Testis (tissue), 2 donors: ENCODE measurements at regions not wholly inside any gene's neighbourhood (a gene's known extent, or its start where the extent isn't known, plus 50 kb on each side); places are given as distances from the start of the nearest gene placed in this dataset.

Experiments
- DNase-seq: peaks from one replicate; pipeline ENCODE4 v3.0.0-alpha.2; 2019
- H3K27ac ChIP-seq, 2 donors: fragments of 200-600 bp; sonication (generic); one replicate each; pipeline ENCODE4 v1.5.1; 2019
- H3K27me3 ChIP-seq: fragments of 200-600 bp; sonication (generic); one replicate; pipeline ENCODE4 v1.5.1; 2019
- H3K36me3 ChIP-seq: fragments of 200-600 bp; sonication (generic); one replicate; pipeline ENCODE4 v1.5.1; 2017; ENCODE audit warnings: low read depth; ENCODE audit errors: missing control alignments
- H3K4me1 ChIP-seq: fragments of 200-600 bp; sonication (generic); one replicate; pipeline ENCODE4 v1.5.1; 2019
- H3K4me3 ChIP-seq, 2 donors: fragments of 200-600 bp; sonication (generic); one replicate each; pipeline ENCODE4 v1.5.1; 2017 to 2019
- H3K9me3 ChIP-seq: fragments of 200-600 bp; sonication (generic); one replicate; pipeline ENCODE4 v1.5.1; 2017
- POLR2A ChIP-seq: fragments of 450-650 bp; IDR thresholded peaks from one replicate; pipeline ENCODE4 v1.6.1; 2017; ENCODE audit warnings: antibody characterized with exemption, mild to moderate bottlenecking, moderate library complexity
- WGBS, 2 donors: methylation state at CpG; one replicate each; pipeline ENCODE4 v1.1.5; 2018; 5-methylcytosine and 5-hydroxymethylcytosine counted together
- intact Hi-C: fragments of 100-400 bp; cut with DNase I; formaldehyde crosslinking; loops from one replicate; pipeline ENCODE4 v1.15.1; 2023; ENCODE audit warnings: low total_unique reads
- TF ChIP-seq, protein P1 (sequence below), 3 experiments: fragments of 450-650 bp in 2 of 3; fragments of 200-600 bp in 1 of 3; sonication (generic) in 1 of 3; IDR thresholded peaks; one replicate each; pipeline ENCODE4 v1.5.1; 2016 to 2019; ENCODE audit warnings: antibody characterized with exemption in 3 of 3, mild to moderate bottlenecking in 2 of 3, moderate library complexity in 1 of 3

GRCh38 chr16:51040637-51041036, 110.4 kb downstream of the SALL1 start:
- DNase-seq = no peak
- no peaks in the 10 kb centered on the region for H3K4me1 ChIP-seq
- H3K27me3 ChIP-seq = no peaks in the 10 kb centered on the region
- intact Hi-C loops = no loop called here
- no peaks in the 10 kb centered on the region for H3K36me3 ChIP-seq
- TF ChIP-seq POLR2A = no peak
- TF ChIP-seq, protein P1, sequence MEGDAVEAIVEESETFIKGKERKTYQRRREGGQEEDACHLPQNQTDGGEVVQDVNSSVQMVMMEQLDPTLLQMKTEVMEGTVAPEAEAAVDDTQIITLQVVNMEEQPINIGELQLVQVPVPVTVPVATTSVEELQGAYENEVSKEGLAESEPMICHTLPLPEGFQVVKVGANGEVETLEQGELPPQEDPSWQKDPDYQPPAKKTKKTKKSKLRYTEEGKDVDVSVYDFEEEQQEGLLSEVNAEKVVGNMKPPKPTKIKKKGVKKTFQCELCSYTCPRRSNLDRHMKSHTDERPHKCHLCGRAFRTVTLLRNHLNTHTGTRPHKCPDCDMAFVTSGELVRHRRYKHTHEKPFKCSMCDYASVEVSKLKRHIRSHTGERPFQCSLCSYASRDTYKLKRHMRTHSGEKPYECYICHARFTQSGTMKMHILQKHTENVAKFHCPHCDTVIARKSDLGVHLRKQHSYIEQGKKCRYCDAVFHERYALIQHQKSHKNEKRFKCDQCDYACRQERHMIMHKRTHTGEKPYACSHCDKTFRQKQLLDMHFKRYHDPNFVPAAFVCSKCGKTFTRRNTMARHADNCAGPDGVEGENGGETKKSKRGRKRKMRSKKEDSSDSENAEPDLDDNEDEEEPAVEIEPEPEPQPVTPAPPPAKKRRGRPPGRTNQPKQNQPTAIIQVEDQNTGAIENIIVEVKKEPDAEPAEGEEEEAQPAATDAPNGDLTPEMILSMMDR (IDR thresholded peaks at IDR 0.05) = no peak
- no peaks in the 10 kb centered on the region for H3K9me3 ChIP-seq
- no peak overlapping the region for H3K27ac ChIP-seq
- H3K4me3 ChIP-seq = no peak overlapping the region

DNA sequence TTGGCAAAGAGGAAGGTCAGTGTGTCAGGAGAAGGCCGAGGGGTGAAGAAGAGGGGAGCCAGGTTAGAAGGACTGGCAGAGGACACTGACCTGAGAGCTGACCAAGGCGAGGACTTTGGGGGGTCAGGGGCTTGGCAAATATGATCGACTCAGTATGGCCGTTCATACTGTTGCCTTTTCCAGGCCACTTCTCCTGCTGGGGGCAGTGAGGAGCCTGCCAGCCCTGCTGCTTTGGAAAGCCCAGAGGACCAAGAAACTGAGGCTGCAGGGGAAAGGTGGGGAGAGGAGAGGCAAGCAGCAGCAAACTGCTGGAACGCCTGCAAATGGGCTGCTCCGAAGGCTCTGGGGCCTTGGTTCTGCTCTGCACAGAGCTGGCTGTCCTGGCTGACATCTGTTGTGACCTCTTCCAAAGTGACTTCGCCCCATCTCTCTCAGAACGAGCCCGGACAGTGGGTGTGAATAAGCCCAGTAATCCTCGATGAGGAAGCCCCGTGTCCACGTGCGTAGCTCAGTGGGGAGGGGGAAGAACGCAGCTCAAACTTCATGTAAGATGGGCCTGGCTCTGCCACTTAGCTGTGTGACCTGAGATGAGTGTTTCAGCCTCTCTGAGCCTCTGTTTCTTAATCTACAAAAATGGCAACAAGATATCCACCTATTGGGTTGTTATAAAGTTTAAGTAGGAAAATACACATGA, 111.3 kb downstream of the SALL1 start:
- no peaks in the 10 kb centered on the region for H3K4me1 ChIP-seq
- H3K27me3 ChIP-seq = no peaks in the 10 kb centered on the region
- WGBS, 2 donors = 68 to 72% methylated on average over 14 of the region's 14 CpGs
- no peaks in the 10 kb centered on the region for H3K9me3 ChIP-seq
- no peak for DNase-seq
- no peaks in the 10 kb centered on the region for H3K36me3 ChIP-seq
- H3K4me3 ChIP-seq = no peak overlapping the region
- H3K27ac ChIP-seq = no peak overlapping the region
- intact Hi-C loops = no loop called here
- TF ChIP-seq, protein P1 (IDR thresholded peaks at IDR 0.05) = no peak
- TF ChIP-seq POLR2A = no peak

GRCh38 chr16:51035711-51036110, 115.4 kb downstream of the SALL1 start:
- H3K4me1 ChIP-seq = no peaks in the 10 kb centered on the region
- intact Hi-C loops = no loop called here
- H3K9me3 ChIP-seq = no peaks in the 10 kb centered on the region
- no peak overlapping the region for H3K4me3 ChIP-seq
- no peak overlapping the region for H3K27ac ChIP-seq
- H3K27me3 ChIP-seq = no peaks in the 10 kb centered on the region
- no peak for DNase-seq
- H3K36me3 ChIP-seq = no peaks in the 10 kb centered on the region
- TF ChIP-seq, protein P1 (IDR thresholded peaks at IDR 0.05) = no peak
- TF ChIP-seq POLR2A = no peak
- WGBS, 2 donors = 91 to 93% methylated on average over 7 of the region's 7 CpGs

DNA sequence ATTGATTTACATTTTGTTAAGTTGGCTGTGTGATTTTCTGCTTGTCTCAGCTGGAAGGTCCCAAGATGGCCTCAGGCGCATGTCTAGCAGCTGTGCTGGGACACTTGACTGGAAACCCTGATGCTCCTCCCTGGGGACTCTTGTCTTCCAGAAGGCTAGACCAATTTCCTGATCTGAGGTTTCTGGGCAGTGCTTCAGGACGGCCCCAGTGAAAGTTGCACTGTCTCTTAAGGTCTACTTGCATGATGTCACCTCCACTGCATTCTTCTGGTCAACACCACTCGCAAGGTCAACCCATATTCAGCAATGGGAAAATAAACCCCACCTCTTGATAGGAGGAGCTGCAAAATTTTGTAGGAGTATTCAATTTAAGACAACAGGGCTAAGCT, 116.0 kb downstream of the SALL1 start:
- WGBS, 2 donors = 73 to 82% methylated on average over 3 of the region's 3 CpGs
- no peaks in the 10 kb centered on the region for H3K4me1 ChIP-seq
- no peak for TF ChIP-seq POLR2A
- TF ChIP-seq, protein P1 (IDR thresholded peaks at IDR 0.05) = no peak
- no peak overlapping the region for H3K27ac ChIP-seq
- no peaks in the 10 kb centered on the region for H3K9me3 ChIP-seq
- no peaks in the 10 kb centered on the region for H3K27me3 ChIP-seq
- H3K4me3 ChIP-seq = no peak overlapping the region
- H3K36me3 ChIP-seq = no peaks in the 10 kb centered on the region
- intact Hi-C loops = no loop called here
- DNase-seq = no peak

DNA sequence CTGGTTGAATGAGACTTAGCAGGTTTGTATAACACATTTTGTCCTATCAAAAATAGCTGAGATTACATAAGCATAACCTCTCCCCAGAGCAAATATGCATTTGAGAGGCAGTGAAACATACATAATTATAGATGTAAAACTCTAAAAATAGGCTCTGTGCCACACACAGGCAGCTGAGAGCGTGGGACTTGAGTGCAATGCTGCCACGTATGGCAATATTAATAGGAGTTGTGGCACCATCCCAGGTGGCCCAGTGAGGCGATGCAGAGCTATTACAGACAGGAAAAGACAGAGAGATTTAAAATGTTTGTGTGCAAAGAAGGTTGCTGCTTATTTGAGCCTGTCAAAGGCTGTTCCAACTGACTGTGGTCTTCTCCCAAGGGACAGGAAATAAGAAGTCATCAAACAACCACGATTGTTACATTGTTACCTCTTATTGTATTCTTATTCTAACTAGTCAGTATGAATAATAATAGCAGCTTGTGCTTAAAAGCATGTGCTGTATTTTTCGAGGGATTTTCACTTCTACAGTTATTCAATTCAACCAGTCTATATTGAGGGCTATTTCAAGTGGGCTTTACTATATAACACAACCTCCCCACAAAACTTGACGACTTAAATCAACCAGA, 116.5 kb downstream of the SALL1 start:
- TF ChIP-seq POLR2A = no peak
- TF ChIP-seq, protein P1 (IDR thresholded peaks at IDR 0.05) = no peak
- Histone ChIP-seq H3K4me1 (no peaks in the 10 kb centered on the region), H3K27me3 (no peaks in the 10 kb centered on the region), H3K36me3 (no peaks in the 10 kb centered on the region), H3K9me3 (no peaks in the 10 kb centered on the region), H3K4me3 (no peak overlapping the region), H3K27ac (no peak overlapping the region)
- intact Hi-C loops = no loop called here
- WGBS, 2 donors = 58 to 68% methylated on average over 6 of the region's 6 CpGs
- DNase-seq = no peak
